RWPE2 (cell line): ENCODE measurements at regions not wholly inside any gene's neighbourhood (a gene's known extent, or its start where the extent isn't known, plus 50 kb on each side); places are given as distances from the start of the nearest gene placed in this dataset.

Experiments used
- ATAC-seq: fragments of 200-7000 bp; cut with Tn5 transposase; 3 replicates; pipeline ENCODE4 v1.9.1; 2021; ENCODE audit warnings: low read depth
- DNase-seq: peaks from one replicate; pipeline ENCODE4 v3.0.0-alpha.2; 2020; ENCODE audit warnings: low spot score
- H3K27ac ChIP-seq: fragments of 450-650 bp; 2 replicates; pipeline ENCODE4 v1.5.1; 2017; ENCODE audit warnings: mild to moderate bottlenecking; ENCODE audit not compliant: poor library complexity, severe bottlenecking
- H3K27me3 ChIP-seq: fragments of 250-450 bp; sonication (Bioruptor Pico); 2 replicates; pipeline ENCODE4 v1.5.1; 2021; ENCODE audit warnings: mild to moderate bottlenecking, moderate library complexity; ENCODE audit not compliant: insufficient read depth, poor library complexity, severe bottlenecking
- H3K36me3 ChIP-seq: fragments of 250-450 bp; sonication (Bioruptor Pico); 2 replicates; pipeline ENCODE4 v1.5.1; 2020; ENCODE audit warnings: low read depth, mild to moderate bottlenecking, moderate library complexity
- H3K4me1 ChIP-seq: fragments of 250-450 bp; sonication (Bioruptor Pico); 2 replicates; pipeline ENCODE4 v1.5.1; 2021; ENCODE audit warnings: mild to moderate bottlenecking, moderate library complexity; ENCODE audit not compliant: insufficient read depth, poor library complexity, severe bottlenecking
- H3K4me3 ChIP-seq: fragments of 250-450 bp; sonication (Bioruptor Pico); 2 replicates; pipeline ENCODE4 v1.5.1; 2021; ENCODE audit warnings: mild to moderate bottlenecking, moderate library complexity; ENCODE audit not compliant: severe bottlenecking
- H3K9me3 ChIP-seq: fragments of 250-450 bp; sonication (Bioruptor Pico); 2 replicates; pipeline ENCODE4 v1.5.1; 2021; ENCODE audit warnings: mild to moderate bottlenecking, moderate library complexity; ENCODE audit not compliant: severe bottlenecking
- TF ChIP-seq, protein P1 (sequence below): fragments of 450-650 bp; IDR thresholded peaks from one replicate; pipeline ENCODE4 v1.5.1; 2017; ENCODE audit warnings: mild to moderate bottlenecking, moderate library complexity; ENCODE audit not compliant: poor library complexity, severe bottlenecking

DNA sequence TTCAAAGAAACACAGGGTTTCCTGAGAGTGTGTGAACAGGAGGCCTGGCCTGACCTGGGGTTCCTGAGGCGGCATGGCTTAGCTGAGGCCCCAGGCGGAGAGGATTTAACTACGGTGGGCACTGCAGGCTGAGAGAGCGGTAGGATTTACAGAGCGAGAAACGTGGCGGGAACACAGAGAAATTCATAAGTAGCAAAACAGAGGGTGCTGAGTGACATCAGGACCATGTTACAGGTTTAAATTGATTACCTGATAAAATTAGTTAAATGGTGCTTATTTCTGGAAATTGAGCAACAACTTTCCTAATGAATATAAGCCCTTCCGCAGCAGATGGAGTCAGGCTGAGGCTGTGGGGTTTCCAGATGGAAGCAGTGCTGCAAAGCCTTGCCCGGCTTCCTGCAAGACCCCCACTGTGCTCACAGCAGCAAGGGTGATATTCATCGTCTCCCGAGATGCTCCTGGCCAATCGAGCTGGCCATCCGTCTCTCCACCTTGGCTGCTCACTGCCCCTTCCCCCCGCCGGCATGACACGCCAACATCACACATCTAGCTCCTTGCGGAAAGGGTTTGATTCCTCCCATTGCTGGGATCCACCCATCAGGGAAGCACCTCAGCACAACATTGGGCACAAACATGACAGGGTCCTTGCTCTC lies 69.4 kb upstream of the MORC3 start:
- no peak for ATAC-seq
- no peak overlapping the region for H3K4me3 ChIP-seq
- no peak overlapping the region for H3K27ac ChIP-seq
- H3K4me1 ChIP-seq, result no peaks in the 10 kb centered on the region
- no peaks in the 10 kb centered on the region for H3K9me3 ChIP-seq
- H3K36me3 ChIP-seq, result peaks cover 3% of the 10 kb centered on the region; the same call in 1 of the 2 replicates
- no peaks in the 10 kb centered on the region for H3K27me3 ChIP-seq
- TF ChIP-seq, protein P1, sequence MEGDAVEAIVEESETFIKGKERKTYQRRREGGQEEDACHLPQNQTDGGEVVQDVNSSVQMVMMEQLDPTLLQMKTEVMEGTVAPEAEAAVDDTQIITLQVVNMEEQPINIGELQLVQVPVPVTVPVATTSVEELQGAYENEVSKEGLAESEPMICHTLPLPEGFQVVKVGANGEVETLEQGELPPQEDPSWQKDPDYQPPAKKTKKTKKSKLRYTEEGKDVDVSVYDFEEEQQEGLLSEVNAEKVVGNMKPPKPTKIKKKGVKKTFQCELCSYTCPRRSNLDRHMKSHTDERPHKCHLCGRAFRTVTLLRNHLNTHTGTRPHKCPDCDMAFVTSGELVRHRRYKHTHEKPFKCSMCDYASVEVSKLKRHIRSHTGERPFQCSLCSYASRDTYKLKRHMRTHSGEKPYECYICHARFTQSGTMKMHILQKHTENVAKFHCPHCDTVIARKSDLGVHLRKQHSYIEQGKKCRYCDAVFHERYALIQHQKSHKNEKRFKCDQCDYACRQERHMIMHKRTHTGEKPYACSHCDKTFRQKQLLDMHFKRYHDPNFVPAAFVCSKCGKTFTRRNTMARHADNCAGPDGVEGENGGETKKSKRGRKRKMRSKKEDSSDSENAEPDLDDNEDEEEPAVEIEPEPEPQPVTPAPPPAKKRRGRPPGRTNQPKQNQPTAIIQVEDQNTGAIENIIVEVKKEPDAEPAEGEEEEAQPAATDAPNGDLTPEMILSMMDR, result no peak
- no peak for DNase-seq

DNA sequence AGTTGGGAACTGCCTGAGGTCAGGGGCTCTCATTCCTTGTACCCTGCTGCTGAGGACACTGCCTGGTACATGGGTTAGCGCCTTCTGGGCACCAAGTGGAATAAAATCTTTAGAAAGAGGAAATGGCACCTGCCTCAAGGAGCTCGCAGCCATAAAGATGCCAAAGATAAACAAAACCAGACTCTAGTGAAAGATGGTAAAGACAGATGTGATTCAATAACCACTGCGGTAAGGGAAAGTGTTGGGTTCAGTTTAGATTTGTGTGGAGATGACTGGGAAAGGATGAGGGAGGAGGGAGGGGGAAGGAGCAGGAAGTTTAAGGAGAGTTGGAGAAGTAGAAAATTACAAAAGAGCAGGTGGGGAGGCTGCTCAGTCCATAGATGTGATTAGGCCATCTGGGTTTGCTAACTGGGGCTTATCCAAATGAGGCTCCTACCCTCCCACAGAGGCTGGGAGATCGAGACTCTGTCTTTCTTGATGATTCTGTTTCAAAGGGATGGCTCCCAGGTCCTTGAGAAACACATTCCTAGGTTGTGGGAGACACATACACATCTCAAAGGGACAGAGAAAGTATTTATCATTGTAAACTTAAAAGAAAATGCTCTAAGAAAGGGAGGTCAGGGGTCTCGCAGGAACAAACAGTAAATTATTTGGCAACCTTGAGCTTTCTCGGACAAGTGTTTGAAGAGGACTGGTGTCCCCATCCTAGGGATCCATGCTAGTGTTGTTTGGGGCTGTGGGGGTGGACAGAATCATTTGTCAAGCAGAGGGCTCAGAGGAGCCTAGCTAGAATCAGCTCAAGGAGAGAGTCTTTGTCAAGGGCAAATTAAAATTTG lies 65.7 kb upstream of the MORC3 start:
- TF ChIP-seq, protein P1, result no peak
- no peak for DNase-seq
- no peak for ATAC-seq

DNA sequence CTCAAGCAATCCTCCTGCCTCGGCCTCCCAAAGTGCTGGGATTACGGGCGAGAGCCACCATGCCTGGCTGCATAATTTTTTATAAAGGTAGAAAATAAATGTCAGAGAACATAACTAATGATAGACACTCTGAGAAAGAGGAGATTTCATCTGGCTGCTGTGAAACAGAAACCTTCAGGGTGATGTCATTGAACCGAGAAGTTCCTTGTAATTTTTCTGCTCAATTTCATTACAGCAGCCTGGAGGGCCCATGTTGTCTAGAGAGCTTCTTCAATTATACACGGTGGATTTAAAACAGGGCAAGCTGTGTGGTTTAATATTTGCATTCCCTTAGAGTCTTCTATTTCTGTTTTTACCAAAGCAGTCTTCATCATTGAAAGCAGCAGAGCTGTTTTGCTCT lies 64.3 kb upstream of the MORC3 start:
- no peak overlapping the region for H3K27ac ChIP-seq

More for the DNA sequence above, 65.7 kb upstream of the MORC3 start:
- Histone ChIP-seq H3K4me3 (no peak overlapping the region), H3K27ac (no peak overlapping the region), H3K27me3 (no peaks in the 10 kb centered on the region), H3K4me1 (no peaks in the 10 kb centered on the region), H3K36me3 (no peaks in the 10 kb centered on the region; the same call in 1 of the 2 replicates), H3K9me3 (no peaks in the 10 kb centered on the region)

DNA sequence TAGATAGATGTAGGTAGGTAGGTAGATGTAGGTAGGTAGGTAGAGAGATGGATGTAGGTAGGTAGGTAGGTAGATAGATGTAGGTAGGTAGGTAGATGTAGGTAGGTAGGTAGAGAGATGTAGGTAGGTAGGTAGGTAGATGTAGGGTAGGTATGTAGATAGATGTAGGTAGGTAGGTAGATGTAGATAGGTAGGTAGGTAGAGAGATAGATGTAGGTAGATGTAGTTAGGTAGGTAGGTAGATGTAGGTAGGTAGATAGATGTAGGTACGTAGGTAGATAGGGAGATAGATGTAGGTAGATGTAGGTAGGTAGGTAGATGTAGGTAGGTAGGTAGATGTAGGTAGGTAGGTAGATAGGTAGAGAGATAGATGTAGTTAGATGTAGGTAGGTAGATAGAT lies 62.3 kb upstream of the MORC3 start:
- no peak overlapping the region for H3K4me3 ChIP-seq
- H3K36me3 ChIP-seq, result no peaks in the 10 kb centered on the region; the same call in 1 of the 2 replicates
- no peak for ATAC-seq
- H3K27me3 ChIP-seq, result no peaks in the 10 kb centered on the region
- no peak for DNase-seq
- TF ChIP-seq, protein P1, result no peak
- peaks cover 4% of the 10 kb centered on the region for H3K4me1 ChIP-seq
- no peak overlapping the region for H3K27ac ChIP-seq
- H3K9me3 ChIP-seq, result no peaks in the 10 kb centered on the region

More for the DNA sequence above, 64.3 kb upstream of the MORC3 start:
- Histone ChIP-seq H3K36me3 (no peaks in the 10 kb centered on the region; the same call in 1 of the 2 replicates), H3K4me3 (no peak overlapping the region), H3K9me3 (no peaks in the 10 kb centered on the region), H3K27me3 (no peaks in the 10 kb centered on the region), H3K4me1 (peaks cover 1% of the 10 kb centered on the region)
- no peak for ATAC-seq
- DNase-seq, result no peak
- TF ChIP-seq, protein P1, result no peak
